ENCODE measurements at regions not wholly inside any gene's neighbourhood (a gene's known extent, or its start where the extent isn't known, plus 50 kb on each side); places are given as distances from the start of the nearest gene placed in this dataset.
"Not testable (repeated sequence)": the region's sequence is repeated elsewhere in the genome, so short reads cannot be mapped to it uniquely, and the experiment has no call there.

DNA sequence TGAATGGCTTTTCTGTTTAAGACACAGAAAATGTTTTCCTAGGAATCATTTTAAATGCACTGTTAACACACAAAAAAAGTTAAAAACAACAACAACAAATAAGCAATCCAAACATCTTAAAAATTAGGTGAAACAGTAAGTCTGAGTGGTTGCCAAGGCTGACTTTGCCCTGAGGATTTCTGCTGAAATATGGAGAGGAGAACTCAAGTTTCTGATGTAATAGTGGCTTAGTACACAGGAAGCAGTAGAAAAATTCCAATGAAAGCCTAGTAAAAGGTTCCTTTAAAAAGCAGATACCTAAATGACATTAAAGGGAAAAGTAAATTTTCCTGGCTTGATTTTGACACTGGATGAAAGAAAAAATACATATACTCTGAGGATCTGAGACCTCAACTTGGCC lies 184.2 kb downstream of the EPM2A start:
- no peak for DNase-seq (ENCODE audit: low read depth)

DNA sequence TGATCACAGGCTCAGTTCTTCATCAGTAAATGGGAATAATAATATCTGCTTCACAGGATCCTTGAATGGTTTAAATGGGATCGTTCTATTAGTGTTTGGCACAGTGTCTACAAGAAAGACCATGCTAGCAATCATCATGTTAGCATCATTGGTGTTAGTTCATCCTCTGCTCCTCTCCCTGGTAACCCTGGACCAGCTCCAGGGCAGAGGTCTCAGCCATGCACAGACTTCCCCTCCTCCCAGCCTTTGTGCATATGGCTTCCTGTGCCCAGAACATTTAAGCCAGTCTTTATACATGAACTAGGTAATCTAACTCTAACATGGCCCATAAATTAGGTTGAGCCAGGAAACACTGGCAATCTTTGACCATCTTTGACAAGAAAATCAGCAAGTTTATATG lies 180.2 kb downstream of the EPM2A start:
- no peak for DNase-seq (ENCODE audit: low read depth)

DNA sequence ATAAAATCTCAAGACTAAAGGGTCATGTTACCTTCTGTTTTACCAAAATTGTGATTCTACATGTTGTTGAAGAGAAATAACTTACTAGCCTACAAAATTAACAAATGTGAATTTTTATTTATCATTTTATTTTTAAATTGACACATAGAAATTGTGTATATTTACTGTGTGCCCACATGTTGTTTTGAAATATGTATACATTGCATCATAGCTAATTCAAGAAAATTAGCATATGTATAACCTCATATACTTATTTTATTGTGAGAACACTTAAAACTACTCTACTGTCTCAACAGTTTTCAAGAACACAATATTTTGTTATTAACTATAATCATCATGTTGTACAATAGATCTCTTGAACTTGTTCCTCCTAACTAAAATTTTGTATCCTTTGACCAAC lies 177.8 kb downstream of the EPM2A start:
- no peak for DNase-seq (ENCODE audit: low read depth)

DNA sequence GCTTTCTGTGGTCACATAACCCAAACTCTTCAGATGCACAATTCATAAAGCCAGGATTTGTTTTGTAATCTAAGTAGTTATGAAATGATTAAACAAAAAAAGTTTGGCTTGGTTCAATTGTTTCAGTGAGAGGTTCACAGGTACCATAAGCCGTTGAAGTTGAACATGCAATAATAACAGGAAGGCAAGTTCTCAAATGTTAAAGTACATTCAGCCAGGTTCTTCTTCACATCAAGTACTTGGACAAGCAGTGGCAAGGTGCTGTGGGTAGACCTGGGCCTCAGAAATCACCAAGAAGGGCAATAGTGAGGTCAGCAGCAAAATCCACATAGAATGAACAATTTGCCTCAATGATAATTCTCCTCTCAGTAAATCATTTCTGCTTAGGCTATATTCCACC lies 175.5 kb downstream of the EPM2A start:
- no peak for DNase-seq (ENCODE audit: low read depth)

DNA sequence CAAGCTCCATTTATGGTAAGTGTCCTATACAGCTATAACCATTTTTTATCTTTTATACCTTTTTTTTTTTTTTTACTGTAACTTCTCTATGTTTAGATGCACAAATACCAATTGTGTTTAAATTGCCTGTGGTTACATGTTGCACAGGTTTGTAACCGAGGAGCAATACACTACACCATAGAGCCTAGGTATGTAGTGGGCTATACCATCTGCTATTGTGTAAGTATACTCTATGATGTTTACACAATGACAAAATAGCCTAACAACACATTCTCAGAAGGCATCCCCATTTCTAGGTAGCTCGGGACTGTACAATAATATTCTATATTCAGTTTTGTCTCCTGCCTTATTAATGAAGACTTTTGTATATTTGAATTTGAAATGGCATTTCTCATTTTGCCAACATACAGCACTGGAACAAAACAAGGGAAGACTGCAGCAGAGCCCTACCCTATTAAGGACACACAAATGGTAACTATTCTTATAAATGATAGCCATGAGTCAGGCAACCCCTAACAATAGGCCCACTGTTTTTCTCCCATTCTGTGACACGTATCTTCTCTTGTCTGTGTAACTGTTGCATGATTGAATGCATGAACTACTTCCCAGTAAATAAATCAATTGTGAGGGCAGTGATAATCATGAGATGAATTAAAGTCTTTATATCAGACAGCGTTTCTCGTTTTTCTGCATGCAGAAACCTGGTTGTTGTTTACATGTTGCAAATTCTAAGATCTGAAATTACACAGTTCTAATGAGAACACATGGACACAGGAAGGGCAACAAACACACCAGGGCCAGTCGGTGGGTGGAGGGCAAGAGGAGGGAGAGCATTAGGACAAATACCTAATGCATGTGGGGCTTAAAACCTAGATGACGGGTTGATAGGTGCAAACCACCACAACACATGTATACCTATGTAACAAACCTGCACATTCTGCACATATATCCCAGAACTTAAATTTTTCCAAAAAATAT lies 173.9 kb downstream of the EPM2A start:
- no peak for DNase-seq (ENCODE audit: low read depth)

DNA sequence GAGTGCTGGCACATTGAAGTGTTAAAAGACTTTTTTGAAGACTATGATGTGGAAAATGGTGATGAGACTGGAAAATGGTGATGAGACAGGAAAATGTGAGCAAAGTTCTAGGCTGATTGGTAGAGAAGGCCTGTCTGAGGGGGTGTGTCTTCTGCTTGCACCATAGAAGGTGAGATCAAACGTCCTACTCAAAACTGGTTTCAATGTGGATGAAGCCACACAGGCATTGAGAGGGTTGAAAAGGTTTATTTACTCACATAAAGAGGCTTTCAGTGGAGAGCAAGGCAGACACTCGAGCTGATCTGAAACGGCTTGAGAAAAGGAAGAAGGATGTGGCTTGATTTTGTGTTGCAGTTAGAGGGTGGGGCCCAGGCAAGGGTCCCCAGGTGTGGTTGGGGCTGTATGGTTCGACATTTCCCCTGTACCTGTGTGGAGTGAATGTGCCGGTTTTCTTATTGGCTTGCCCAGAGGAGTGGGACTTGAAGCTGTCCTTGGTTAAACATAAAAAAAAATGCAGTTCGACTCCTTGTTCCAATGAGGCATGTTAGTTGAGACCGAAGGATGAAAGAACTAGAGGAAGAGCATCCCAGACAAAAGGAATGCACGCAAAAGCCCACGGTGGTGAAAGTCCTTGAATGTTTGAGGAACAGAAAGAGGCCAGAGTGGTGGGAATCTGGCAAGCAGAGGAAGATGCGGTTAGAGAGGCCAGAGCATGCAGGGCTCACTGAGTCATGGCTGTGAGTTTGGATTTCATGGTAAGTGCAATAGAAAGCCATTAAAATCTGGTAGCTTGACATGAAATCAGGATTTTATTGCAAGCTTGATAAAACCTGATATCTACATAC lies 172.3 kb downstream of the EPM2A start:
- no peak for DNase-seq (ENCODE audit: low read depth)

DNA sequence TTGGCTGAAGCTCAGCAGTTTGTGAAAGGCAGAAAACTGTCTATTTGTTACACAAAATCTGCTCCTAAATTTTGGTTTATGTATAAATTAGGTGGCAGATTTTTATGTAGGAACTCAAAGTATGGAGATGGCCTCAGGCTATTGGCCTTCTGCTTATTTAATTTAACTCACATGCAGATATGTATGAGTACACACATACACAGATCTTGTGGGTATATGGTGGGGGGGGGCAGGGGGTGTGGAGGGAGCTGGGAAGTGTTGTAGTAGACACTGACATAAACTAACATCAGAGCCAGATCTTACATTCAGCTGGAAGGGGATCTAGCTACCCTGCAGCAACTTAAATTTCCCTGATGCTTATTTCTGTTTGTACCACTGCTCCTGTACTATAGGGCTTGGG lies 170.8 kb downstream of the EPM2A start:
- no peak for DNase-seq (ENCODE audit: low read depth)

DNA sequence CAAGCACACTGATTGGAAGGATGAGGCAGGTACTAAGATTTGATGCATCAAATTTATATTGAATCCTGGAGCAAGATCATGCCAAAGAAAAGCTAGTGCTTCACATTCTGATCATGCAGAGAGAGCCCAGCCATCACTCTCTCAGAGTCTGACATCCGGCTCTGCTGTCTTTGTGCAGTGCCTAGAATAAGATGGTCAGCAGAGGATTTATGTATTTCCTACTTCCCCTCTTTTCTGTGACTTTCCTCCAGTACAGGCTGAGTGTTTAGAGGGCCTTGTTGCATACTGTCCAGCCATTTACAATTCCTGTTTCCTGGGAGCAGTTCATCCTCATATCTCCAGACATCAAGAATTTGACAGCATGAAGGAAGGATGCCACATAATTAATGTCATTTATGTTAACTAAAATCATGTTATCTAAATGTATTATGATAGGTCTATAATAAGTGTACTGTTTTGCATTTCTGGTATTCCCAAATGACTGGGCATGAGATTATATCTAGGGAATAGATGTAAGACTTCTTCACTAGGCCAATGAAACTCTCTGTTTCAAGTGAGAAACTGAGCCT lies 167.6 kb downstream of the EPM2A start:
- DNase-seq (ENCODE audit: low read depth): no peak

DNA sequence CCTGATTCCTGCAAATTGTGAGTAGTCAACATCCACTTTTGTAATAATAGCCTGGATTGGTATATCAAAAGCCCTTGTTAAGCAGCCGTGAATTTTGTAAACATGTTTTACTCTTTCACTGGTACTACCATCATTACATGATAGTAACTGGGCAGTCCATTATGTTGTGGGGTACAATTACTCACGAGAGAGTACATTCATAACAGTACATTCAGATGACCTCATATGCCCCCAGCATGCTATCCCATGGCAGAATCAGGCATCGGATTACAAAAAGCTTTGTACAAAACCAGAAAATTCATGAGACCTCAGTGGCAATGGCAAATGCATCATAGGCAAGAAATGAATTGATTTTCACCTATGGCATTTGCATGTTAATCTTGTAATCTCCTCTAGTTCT lies 166.2 kb downstream of the EPM2A start:
- no peak for DNase-seq (ENCODE audit: low read depth)

DNA sequence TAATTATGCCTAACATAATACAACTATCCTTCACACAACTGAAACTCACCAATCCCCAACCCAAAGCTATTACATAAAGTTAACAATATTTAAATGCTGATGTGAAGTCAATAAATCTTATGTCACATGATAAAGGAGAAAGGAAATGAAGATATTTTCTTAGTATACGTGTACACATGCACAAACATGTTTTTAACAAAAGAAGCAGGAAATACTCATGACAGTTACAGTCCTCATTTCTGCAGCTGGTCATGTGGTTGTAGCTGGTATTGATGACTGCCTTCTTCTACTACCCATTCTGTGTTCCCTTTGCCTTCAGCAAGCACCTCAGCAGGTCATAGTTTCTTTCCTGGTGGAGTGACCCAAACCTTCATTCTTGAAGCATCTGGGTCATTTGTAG lies 165.0 kb downstream of the EPM2A start:
- DNase-seq (ENCODE audit: low read depth): not testable (repeated sequence)

DNA sequence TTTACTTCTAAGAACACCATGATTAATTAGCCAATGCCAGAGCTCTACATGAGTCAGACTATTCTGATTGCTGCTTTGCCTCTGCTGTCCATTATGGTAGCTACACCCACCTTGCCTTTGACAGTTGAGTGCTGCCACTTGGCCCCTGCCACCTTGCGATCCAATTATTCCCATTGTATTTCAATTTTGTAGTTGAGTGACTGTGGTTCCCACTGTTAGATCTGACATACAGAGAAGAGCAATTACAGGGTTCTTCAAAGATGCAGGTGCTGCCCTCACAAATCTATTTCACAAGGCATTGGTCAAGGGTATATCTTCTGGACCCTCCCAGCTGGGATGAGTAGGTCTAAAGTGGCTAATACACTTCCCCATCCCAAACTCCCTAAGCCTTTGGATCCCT lies 161.1 kb downstream of the EPM2A start:
- not testable (repeated sequence) for DNase-seq (ENCODE audit: low read depth)

Measured in activated T-helper 9 cell treated with anti-CD3 and anti-CD28 coated beads, Interleukin-2, amount 50 U/mL, for 16 hours (primary cell).